Activated CD4-positive, alpha-beta T cell treated with anti-CD3 and anti-CD28 coated beads, Interleukin-2, Interleukin-6, amounts not matched to agents 100 ng/mL and 50 ng/mL, durations not matched to agents 16 hours and 8 hours (primary cell): ENCODE measurements at regions not wholly inside any gene's neighbourhood (a gene's known extent, or its start where the extent isn't known, plus 50 kb on each side); places are given as distances from the start of the nearest gene placed in this dataset.
"Not testable (repeated sequence)": the region's sequence is repeated elsewhere in the genome, so short reads cannot be mapped to it uniquely, and the experiment has no call there.

ENCODE experiments used
- DNase-seq: peaks from one replicate; pipeline ENCODE4 v3.0.0-alpha.2; 2020

DNA sequence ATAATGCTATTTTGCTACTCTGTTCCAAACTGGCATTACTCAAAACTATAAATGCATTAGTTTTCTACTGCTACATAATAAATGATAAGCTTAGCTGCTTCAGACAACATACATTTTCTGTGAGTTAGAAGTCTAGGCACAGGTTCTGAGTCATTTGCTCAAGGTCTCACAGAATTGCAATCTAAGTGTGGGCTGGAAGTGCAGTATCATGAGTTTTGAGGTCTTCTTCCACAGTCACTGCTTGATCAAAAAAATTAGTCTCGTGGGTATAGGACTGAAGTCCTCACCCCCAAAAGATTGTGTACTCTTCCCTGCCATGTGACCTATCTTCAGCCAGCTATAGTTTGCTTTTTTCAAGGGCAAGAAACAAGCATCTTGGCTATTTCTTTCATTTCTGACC is 676.9 kb downstream of the ADCYAP1 start:
- DNase-seq = no peak

DNA sequence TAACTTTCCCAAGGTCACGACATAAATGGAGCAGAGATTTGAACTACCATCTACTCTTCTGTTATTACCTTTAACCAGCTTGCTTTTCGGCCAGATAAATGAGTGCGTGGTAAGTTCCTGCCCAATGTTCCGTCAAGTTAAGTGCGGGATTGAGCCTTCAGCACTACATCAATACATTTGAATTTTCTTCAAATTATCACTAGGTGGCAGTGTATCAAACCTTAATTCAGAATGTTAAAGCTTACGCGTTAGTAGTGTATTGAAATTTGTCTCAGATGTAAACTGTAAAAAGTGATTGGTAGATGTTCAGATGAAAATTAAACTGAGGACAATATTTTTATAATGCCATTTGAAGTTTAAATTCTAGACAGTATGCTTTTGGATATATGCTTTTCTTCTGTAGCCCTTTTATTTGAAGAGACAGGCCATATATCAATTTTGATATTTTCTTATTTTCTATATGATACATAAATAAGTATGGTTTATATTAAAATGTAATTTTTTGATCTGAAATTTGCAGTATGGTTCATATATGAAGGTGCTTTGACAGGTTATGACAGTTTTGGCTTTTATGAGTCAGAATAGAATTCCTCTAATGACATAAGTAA is 681.3 kb downstream of the ADCYAP1 start:
- DNase-seq = peak; percentile 12

DNA sequence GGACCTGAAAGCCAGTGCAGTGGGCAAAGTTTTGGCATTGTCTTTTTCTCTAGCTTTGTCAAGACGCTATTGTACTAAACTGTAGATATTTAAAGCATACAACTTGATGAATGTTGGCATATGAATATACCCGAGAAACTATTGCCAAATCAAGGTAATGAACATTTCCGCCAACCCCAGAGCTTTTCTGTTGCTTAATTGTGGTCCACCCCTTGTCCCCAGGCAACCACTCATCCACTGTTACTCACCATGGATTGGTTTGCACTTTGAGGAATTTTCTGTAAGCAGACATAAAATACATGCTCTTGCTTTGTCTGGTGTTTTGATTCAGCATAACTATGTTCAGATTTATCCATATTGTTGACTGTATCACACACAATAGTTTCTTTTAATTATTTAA is 688.4 kb downstream of the ADCYAP1 start:
- DNase-seq = no peak

DNA sequence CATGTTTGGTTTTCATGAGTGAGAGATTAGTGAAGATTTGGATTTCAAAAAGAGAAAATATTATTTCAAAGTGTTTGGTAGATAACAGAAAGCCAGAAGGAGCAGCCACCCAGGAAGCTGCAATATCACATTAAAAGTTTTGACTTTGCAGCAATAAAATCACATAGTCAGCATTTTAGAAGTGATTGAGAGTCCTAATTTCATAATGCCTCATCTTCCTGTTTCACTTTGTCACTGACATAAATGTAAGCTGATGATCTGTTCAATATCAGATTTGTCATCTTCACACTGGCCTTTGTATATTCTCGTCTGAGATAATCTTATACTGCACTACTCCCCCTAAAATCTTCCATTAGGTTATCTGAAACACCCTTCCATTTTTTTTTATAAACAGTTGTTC is 690.5 kb downstream of the ADCYAP1 start:
- DNase-seq = no peak

DNA sequence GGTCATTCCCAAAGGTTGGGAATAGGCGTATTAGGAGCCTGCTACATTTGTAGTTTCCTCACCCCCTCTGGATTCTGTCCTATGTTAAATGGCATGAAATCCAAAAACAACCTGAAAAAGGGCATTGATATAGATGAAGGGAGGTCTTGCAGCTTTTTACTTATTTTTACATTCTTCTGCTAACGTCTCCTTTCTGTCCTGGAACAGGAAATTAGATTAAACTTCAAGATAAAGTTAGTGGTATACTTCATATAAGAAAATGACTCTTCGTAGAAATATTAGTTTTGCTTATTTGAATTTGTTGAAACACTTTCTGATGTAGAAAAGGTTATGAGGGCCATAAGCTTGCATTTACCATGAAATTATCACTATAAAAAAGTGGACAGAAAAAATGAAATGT is 694.5 kb downstream of the ADCYAP1 start:
- no peak for DNase-seq

DNA sequence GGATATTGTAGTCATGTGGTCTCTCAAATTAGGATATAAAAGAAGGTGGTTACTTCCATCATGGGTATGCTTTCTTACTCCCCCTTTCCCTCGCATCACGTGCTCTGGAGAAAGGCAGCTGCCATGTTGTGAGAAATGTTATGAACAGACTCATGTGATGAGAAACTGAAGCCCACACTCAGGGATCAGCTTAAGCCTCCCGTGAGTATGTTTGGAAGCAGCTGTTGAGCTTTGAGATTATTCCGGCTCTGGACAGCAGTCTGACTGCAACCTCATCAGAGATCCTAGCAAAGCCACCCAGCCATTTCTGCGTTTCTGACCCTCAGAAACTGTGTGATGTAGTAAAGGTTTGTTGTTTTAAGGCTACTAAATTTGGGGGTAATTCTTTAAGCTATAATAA is 700.1 kb downstream of the ADCYAP1 start:
- no peak for DNase-seq

DNA sequence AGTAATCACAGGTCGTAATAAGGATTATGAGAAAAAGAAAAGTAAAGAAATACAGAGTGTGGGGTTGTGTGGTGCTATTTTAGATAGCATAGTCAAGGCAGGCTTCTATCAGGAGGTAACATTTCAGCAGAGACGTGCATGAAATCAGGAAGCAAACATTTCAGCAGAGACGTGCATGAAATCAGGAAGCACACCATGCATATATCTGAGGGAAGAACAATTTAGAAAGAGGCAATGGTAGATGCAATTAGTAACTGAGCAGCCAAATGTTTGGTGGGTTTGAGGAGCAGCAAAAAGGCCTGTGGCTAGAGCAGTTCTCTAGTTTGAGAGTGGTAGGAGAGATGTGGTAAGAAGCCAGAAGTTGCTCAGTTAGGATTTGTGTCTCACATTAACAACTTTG is 713.7 kb downstream of the ADCYAP1 start:
- no peak for DNase-seq

DNA sequence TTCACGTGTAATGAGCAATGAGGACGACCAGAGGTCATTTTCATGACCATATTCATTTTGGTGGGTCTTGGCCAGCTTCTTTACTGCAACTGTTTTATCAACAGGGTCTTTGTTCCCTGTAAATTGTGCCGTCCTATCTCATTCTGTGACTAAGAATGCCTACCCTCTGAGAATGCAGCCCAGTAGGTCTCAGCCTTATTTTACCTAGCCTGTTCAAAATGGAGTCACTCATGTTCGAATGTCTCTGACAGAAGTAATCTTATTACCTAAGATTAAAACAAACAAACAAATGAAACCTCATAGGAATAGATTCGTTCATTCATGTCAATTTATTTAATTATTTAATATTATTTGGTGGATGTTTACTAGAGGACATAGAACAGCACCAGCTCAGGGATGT is 714.8 kb downstream of the ADCYAP1 start:
- DNase-seq = no peak

DNA sequence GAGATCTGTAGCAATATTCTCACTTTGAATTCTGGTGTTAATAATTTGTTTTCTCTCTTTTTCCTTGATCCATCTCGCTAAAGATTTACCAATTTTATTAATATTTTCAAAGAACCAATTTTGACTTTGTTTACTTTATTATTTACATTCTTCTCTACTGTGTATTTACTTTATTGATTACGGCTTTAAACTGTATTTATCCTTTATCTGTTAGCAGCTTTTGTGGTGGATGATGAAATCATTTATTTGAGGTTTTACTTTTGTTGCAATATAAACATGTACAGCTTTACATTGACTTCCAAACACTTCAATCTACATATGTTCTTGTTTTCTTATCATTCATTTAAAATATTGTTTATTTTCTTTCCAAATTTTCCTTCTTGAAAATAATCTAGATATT is 719.9 kb downstream of the ADCYAP1 start:
- DNase-seq = no peak

DNA sequence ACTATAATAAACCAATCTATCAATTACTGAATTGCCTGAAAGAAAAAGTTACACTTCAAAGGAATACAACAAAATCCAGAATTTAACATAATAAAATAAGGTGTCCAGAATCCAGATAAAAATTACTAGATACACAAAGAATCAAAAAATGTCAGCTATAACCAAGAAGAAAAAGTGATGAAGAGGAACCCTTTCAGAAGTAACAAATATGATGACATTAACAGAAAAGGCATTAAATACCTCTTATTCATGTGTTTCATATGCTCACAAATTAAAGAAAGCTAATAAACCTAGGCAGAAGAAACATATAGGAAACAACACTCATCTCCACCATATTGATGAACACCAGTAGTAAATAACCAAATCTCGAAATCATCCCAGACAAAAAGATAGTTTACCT is 722.8 kb downstream of the ADCYAP1 start:
- no peak for DNase-seq

DNA sequence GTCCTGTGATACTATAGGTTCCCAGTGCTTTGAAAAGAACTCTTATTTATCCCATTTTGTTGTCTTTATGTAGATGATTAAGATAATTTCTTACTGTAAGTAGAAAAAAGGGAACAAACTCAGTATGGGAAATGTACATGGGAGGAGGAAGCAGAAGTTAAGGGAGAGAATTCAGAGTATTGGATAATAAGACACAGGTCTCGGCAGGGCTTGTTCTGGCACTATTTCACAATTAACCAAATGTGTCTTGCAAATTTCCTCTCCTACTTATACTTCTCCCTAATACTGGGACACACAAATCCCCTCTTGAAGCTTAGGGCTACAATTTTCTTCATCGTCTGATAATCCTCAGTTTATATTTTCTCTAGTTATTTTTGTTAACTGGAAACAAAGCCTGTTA is 744.0 kb downstream of the ADCYAP1 start:
- DNase-seq = no peak

DNA sequence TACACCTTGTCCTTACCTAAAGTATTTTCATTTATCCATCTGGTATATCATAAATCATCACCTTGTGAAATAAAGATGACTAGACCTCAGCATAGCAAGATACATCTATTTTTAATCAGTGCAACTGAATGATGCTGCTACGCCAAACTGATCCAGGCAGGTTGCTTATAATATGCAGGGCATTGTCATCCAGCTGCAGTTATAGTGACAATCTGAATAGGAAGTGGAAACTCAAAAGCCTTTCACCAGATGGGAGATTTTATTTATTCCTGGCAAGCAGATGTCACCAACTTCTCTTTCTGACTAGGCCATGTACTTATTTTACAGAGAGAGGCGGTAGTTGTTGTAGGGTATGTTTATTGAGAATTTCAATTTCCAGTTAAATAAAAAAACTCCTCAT is 747.3 kb downstream of the ADCYAP1 start:
- DNase-seq = no peak

DNA sequence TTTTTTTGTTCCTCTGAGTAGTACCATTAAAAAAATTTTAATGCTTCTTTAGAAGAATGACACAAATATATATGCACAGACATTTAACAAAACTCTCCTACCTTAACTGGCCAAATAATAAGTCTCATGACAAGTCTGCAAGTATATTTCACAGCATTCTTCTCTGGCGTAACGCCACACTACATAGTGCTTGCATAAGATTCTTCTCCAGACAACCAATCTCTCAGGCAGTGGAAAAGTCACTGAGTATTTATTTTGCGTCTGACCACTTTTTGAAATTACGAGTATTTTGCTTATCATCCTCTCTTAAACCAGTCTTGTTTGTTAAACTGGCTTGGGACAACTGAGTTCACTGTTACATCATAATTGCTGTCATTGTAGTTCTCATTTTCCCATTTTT is 749.2 kb downstream of the ADCYAP1 start:
- DNase-seq = no peak

DNA sequence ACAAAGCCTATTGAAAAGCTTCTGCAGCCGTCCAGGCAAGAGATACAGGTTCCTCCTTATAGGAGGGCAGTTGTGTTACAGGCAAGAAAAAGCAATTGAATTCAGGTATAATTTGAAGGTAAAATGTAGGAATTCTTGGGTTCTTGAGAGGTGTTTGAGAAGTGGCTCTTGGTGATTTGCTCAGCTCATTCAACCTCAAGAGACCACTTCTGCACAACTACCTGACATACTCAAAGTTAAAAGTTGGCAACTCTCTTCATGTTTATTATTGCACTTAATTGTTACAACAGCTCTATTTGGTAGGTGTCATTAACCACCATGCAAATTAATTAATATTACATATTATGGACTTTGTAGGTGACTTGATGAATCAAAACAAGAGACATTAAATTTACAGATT is 753.2 kb downstream of the ADCYAP1 start:
- no peak for DNase-seq

DNA sequence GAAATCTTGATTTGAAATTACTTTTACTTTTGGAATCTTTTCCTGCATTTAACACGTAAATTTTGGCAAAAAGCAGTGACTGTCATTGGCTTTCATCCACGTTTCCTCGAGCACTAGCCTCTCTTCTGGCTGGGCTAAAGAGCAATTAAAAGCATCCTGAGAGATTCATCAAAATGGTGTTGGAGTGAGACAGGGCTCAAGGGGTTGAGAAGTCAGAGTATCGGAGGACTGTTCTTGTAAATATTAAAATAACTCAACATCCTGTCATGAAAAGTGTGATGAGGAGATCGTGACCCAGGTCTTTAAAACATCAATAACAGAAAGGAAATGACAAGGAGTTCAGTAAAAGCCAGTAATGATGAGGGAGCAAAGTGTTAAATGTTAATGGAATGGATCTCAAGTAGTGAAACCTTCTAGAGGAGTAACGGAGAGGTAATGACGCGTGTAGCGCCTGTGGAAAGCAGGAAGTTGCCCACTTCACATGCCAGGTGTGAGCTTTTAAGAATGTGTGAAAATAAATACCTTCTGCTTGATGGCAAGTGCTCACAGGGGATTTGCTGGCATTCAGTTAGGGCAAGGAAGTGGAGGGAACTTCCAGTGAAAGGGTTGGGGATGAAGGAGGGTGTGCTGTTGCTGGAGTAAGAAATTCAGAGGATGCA is 754.4 kb downstream of the ADCYAP1 start:
- no peak for DNase-seq

DNA sequence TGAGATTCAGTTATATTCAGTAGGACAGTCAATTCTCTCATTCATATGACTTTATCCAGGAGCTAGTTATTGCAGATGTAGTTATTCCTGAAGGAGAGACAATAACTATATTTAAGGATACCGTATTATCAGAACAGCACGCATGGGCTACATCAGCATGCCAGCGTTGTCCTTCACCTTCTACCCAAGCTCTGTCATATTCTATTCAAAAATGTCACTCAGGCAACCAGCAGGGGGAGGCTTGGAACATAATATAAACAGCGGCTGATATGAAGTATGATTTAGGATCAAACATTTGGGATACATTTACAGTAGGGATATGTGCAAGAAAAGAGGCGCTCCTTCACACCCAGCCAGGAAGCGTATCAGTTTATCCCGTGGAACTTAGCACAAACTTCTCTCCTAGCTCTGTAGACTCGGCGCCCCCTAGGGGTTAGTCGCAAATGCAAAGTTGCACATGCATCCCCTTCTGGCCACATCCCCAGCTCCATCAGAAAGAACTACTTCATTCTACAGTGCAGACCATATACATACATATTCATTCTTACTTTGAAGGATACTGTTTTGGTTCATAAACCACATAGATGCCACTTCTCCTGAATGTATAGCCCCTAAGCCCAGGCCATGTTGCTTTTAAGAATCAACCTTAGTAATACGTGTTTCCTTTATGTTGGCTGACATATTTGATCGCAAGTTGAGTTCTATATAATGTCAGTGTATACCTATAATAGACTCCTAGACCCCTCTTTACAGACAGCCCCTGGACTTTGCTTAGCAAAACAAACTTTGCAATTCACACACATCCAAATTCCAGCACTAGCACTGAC is 759.4 kb downstream of the ADCYAP1 start:
- DNase-seq = peak; percentile 54

DNA sequence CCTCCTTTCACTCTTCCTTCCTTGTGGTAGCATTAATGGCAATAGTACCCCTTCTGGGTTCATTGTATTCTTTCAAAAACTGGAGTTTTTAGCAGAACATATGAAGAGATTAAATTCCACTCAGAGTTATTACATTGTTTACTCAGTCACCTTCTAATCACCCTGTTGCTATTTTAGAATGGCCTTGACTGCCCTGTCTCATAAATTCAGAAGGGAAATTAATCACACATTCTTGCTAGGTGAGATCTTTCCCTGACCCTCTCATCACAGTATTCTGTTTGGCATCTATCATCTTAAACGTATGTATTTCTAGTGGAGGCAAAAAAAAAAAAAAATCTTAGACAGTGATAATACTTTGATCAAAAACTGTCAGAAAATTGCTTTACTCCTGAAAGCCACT is 760.4 kb downstream of the ADCYAP1 start:
- DNase-seq = no peak

DNA sequence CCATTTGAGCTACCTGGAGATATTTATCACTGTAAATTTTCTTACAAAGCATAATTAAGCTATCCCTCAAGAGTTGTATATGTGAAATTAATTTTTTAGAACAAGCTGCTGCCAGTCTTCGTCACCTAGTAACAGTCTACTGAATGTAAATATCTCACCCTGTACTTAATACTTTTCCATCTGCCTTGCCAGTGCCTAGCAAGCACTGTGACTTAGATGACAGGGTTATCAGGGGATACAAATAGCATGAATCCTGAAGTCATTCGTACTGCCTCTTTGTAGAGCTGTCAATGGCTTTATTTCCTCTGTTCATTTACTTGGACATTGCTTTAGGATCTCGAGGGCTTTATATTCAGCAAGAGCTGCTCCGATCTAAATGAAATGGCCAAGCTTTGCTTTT is 763.6 kb downstream of the ADCYAP1 start:
- no peak for DNase-seq

DNA sequence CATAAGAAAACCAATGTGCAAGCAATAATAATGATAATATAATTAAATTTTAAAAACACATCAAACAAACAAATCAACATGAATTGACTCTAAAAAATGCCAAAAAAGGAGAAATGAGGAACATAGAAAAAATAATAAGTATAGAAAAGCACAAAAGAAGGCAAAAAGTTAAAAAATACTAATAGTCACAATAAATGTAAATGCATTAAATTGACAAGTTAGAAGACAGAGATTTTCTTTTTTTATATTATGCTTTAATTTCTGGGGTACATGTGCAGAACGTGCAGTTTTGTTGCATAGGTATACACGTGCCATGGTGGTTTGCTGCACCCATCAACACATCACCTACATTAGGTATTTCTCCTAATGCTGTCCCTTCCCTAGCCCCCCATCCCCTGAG is 767.0 kb downstream of the ADCYAP1 start:
- not testable (repeated sequence) for DNase-seq

DNA sequence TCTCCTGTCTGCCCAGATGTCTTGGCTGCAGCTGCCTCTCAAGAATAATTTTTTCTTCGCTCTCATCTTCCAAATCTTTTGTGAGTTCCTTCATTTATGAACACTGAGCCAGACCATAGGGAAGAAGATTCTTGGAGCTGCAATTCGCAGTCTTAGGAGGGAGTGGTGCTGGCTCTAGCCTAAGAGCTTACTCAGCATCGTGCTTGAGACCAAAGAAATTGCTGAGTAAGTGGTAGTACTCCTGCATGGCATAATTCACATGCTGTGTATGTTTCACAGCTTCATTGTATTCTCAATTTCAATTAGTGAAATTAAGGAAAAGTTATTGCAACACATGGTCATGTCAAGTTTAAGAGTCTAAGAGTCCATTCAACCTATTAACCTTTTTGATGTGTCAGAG is 771.7 kb downstream of the ADCYAP1 start:
- DNase-seq = no peak

DNA sequence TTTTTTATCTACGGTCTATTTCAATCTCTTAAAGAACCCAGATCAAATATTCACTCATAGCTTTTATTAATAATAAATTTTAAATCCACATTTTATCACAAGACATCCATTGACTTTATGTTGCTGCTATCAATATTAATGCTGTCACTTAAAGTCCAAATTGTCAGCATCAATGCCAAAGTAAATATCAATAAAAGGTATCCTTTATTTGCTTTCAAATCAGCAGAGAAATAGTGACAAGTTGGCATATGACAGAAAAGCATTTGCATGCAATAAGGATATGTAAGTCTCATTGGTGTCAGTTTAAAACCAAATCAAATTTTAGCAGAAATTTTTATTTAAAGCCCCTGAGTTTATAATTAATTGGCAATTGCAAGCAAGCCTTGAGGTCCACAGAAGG is 775.4 kb downstream of the ADCYAP1 start:
- DNase-seq = no peak

DNA sequence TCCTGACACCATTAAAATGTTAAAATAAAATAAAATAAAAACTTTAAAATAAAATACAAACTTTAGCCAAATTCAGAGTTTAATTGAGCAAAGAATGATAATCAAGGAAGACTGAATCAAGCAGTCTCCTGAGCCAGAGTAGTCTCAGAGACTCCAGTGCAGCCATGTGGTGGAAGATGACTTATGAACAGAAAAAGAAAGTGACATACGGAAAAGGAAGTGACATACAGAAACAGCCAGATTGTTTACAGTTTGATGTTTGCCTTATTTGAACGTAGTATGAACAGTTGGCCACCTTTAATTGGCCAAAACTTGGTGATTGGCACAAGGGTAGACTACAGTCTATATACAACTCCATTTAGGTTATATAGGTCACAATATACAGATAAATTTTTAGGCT is 787.2 kb downstream of the ADCYAP1 start:
- DNase-seq = no peak

DNA sequence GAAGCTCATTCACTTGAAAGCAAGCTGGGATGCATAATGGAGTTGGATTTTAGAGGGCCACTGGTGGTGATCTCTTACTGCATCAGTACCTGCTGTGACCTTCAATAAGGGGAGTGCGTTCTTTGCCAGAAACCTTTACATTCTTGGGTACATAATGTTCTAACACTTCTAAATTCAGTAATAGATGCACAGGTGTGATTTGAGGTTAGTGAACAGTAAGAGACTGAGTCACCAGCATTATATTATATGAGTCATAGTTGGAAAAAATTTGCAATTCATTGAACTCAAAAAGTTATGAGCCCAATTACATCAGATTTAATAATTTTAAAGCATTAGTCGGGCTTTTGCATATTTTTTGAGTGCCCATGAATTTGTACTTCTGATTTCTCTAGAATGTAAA is 803.3 kb downstream of the ADCYAP1 start:
- DNase-seq = no peak

DNA sequence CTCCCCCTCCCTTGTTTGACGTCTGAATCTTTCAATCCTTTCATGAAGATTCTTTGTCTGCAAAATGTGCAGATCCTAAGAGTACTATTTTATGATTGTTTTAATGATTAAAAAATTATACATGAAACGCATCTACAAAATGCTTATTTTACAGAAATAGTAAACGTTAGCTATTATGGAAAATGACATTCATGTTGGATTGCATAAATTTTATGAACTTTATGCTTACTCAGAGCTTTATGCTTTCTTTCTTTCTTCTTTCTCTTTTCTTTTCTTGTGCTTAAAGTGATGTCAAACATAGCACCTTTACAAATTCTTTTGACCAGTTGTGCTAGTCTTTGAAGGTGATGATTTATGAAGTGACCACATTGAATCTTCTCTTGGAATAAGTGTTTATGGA is 805.4 kb downstream of the ADCYAP1 start:
- DNase-seq = no peak
